GM11168 (cell line): ENCODE measurements at regions not wholly inside any gene's neighbourhood (a gene's known extent, or its start where the extent isn't known, plus 50 kb on each side); places are given as distances from the start of the nearest gene placed in this dataset.
"Not testable (repeated sequence)": the region's sequence is repeated elsewhere in the genome, so short reads cannot be mapped to it uniquely, and the experiment has no call there.

Experiments
- in situ Hi-C: fragments of 300-500 bp; cut with MboI; formaldehyde crosslinking; loops from one replicate; pipeline ENCODE4 v1.12.0; 2022; ENCODE audit warnings: low sequenced_read_pairs; ENCODE audit not compliant: unreplicated experiment

DNA sequence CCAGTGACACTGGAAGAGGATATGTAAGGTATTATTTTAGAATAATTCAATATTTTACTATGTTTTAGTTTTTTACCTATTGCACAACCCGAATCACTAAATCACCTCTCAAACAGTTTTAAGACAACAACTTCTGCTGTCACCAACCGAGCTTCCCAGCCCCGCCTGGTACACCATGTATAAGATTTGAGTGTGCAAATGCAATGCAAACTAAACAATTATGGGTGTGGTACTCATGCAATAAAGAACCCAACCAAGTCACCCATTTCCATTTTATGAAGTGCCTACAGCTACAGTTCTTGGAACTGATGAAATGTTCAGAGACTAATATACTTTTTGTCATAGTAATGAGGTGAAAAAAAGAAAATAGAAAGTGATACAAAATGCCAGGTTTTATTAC is 256.2 kb downstream of the TAFA4 start:
- in situ Hi-C loops, result no loop called here

DNA sequence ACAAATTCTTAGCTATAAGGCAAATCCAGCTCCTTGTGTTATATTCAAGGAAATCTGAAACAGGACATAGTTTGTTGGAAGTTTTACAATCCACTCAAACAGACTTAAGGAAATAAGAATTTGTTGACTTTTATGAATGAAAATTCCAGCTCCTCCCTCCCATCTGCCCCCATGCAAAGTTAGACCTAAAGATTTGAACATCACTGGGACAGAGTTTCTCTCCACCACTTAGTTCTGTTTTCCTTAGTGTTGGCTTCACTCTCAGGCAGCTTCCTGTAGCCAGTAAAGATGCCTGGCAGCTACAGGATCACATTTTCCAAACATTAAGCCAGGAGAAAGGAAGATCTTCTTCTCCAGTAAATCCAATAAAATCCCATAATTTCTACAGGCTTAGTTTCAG is 265.0 kb downstream of the TAFA4 start:
- in situ Hi-C loops, result no loop called here

- in situ Hi-C loops, result no loop called here
Measured at GRCh38 chr3:68666429-68667136, 265.8 kb downstream of the TAFA4 start.

DNA sequence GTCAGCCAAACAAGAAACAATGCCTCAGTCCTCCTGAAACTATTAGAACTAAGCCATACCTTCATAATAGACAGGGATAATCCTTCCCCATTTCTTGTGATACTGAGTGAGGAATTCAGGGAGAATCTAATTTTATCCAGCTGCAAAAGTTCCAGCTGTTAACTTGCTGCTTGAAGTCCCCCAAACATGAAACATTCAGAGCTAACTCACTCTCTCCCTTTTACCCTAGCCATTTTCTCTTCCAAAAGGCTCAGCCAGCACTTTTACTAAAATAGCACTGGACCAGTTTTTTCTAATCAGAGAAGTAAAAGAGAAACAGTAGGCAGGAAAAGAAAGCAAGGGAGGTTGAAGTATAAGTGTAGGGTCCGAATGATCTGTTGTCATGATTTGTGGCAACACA is 268.1 kb downstream of the TAFA4 start:
- in situ Hi-C loops, result no loop called here

DNA sequence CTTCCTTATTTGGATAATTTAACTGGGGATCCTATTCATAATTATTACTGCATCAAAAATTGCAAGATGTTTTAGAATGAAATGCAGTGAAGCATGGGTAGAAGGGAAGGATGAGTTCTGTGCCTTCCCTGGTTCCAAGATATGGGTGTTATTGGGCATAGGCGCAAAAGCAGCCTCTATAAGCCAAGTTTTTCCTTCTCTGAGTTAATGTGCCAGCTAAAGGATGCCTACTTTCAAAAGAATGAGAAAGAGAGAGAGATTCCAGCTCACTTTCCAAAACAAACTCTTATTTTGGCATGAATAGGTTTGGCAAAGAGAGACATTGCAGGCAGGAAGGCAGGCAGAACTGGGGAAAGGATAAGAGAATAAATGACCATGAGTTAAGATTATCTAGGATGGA is 270.2 kb downstream of the TAFA4 start:
- in situ Hi-C loops, result no loop called here

- in situ Hi-C loops, result not testable (repeated sequence)
Measured at GRCh38 chr3:68650657-68651056, 281.7 kb downstream of the TAFA4 start.

- in situ Hi-C loops, result no loop called here
Measured at GRCh38 chr3:68648494-68648893, 283.9 kb downstream of the TAFA4 start.

- in situ Hi-C loops, result no loop called here
Measured at GRCh38 chr3:68631850-68632545, 300.3 kb downstream of the TAFA4 start.

DNA sequence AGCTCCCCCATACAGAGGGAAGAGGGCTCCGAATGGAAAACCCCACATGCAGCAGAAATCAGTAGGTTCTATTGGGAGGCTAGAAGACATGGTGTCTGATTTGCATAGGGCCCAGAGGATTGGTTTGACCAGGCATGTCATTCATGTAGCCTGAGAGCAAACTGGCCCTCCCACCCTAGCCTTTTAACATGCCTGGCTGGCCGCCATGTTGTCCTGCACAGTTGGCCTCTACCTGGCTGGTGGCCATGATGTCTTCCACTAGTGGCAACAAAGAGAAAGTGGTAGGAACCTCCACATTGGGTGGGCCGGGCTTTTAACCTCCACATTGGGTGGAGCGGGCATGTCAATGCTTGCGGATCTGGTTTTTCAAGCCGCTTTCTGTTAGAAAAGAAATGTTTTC is 312.1 kb downstream of the TAFA4 start:
- in situ Hi-C loops, result no loop called here

- in situ Hi-C loops, result no loop called here
Measured at GRCh38 chr3:68614087-68614486, 318.3 kb downstream of the TAFA4 start.

DNA sequence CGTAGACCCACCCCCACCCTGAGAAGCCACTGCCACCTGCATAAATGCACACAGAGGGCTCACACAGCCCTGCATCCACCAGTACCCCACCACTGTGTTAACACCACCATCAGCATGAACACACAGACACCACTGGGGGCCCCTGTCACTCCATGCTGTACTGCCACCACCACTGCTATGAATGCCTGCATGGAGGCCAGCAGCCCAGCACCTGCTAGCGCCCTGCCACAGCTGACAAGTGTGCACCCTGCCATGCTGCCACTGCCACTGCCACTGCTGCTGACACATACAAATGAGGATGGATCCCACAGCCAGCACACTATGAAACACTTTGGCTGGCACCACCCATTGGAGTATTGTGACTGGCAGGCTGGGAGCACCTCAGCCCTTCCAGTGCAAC is 361.0 kb downstream of the TAFA4 start:
- in situ Hi-C loops, result no loop called here

DNA sequence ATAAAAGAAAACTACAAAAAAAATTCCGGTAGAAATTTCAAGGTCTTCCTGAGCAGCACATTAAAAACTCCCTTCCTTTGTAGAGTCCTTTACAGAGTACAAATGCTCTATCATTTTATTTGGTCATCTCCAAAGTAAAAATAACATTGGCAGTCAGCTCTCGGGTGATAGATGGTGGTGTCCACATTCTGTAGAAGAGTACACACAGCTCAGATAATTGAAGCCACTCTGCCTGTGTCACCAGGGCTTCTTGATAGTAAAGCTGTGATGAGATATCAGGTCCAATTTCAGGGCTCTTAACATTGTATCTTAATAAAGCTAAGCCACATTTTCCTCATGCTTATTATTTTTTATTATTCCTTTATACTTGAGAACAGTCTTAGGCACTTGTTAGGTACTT is 371.6 kb downstream of the TAFA4 start:
- in situ Hi-C loops, result no loop called here

DNA sequence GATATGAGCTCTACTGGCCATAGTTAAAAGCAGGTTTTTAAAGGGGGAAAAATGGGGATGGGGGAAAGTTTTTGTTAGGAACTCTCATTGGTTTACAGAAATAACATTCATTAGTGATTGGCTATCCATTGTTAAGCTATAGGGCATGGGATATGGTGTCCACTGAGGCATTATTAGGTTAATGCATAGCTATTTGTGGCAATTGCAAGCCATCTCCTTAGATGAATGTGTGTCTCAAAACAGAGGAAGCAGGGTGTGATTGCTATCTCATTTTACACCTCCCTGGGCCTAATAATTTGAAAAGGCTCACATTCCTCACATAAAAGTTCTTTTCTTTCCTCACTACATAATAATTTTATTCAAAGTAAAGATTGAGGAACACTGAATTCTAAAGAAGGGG is 396.6 kb downstream of the TAFA4 start:
- in situ Hi-C loops, result no loop called here

DNA sequence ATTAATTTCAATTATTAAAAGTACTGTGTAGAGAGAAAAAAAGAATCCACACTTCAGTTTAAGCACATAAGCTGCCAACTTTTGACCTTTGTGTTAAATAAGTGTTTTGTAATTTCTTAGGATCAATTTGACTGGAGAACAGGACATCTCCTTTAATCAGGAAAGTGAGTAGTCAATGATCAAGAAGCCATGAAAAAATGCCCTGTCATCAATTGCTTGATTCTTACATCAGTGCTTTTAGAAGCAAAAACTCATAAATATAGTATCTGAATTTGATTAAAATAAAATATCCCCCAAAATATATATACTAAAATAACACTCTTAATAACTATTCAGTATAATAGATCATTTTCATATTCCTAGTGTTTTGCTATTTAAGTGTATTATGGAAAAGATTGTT is 409.0 kb downstream of the TAFA4 start:
- in situ Hi-C loops, result no loop called here

DNA sequence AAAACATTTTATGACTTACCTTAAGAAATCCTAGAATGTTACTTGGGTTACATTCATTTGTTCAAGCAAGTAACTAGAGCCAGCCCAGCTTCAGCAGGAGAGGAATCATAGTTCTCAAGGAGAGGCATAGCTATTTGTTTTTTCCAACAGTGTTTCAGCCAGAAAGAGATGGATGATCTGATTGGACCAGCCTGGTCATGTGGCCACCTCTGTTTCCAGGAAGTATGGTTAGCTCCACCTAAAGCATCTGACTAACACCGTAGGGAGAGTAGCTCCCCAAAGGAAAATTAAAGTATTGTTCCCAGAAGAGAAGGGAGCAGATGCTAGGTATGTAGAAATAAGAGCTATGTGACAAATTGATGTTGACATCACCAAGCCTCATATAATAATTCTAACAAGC is 417.1 kb downstream of the TAFA4 start:
- in situ Hi-C loops, result no loop called here

DNA sequence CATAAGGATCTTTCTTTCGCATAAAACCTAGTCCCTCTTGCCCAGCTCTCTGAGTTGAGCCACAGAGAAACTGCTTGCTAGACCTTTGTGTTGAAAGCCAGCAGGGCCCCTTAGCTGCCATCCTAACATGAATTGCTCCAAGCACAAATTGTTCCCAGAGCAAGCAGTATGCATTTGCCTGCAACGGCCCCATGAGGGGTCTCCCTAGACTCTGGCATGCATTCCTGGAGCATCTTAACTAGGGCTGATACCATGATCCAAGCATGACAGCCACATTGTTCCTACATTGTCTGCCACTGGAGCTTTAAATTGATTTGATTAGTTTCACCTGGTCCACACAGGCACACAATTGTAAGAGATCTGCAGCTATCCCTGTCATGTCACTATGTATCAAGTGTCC is 428.1 kb downstream of the TAFA4 start:
- in situ Hi-C loops, result no loop called here

DNA sequence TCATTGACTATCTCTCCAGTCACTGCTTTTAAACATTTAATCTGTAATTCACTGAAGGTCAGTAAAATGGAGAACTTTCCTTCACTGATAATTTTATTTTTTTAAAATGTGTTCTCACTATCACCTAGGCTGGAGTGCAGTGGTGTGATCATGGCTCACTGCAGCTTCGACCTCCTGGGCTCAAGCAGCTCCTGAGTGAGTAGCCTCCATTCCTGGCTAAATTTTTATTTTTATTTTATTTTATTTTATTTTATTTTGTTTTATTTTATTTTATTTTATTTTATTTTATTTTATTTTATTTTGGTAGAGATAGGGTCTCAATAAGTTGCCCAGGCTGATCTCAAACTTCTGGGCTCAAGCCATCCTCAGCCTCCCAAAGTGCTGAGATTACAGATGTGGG is 446.5 kb downstream of the TAFA4 start:
- in situ Hi-C loops, result not testable (repeated sequence)

- in situ Hi-C loops, result no loop called here
Measured at GRCh38 chr3:68485051-68485450, 447.3 kb downstream of the TAFA4 start.

DNA sequence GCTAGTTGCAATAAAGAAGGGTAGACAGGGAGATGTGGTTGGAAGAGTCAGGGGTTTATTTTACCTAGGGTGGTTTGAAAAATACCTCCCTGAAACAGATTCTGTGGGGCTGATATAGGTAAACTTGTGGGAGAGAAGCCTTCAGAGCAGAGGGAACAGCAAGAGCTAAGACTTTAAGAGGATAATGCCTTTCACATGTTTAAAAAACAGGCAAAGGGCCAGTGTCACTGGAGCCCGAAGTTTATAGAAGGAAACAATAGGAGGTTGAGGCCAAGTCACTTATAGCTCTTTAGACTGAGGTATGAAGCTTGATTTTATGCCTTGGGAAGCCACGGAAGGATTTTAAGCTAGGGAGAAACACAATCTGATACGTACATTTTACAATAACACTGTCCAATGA is 448.7 kb downstream of the TAFA4 start:
- in situ Hi-C loops, result no loop called here

DNA sequence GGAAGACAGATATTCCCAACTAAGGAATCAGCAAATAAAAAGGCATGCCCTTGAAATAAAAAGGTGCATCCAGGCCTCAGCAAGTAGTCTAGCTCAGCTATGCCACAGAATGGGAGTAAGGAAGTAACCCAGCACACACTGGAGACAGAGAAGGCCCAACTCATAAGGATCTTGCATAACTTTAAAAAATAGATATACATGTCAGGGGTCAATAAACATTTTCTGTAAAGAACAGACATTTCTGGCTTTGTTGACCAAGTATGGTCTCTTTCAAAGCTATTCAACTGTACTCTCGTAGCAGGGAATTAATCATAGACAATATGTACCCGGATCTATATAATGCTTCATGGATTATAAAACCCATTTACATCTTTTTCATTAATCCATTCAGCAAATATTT is 449.3 kb downstream of the TAFA4 start:
- in situ Hi-C loops, result no loop called here

GRCh38 chr3:68482565-68482964 is 449.8 kb downstream of the TAFA4 start:
- in situ Hi-C loops, result no loop called here

DNA sequence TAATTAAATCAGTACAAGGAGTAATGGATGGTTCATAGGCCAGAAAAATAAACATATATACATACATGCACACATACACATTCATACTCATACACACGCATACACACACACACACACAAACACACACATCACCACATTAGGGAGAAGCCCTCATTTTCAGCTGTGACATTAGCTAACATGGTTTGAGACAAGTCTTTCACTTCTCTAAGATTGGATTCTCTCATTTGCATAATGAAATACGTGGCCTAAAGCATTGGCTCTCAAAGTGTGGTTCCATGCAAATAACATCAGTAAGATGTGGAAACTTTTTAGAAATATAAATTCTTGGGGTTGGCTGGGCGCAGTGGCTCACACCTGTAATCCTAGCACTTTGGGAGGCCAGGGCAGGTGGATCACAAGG is 452.6 kb downstream of the TAFA4 start:
- in situ Hi-C loops, result no loop called here
